GM21529 (cell line): ENCODE measurements at regions not wholly inside any gene's neighbourhood (a gene's known extent, or its start where the extent isn't known, plus 50 kb on each side); places are given as distances from the start of the nearest gene placed in this dataset.
"Not testable (repeated sequence)": the region's sequence is repeated elsewhere in the genome, so short reads cannot be mapped to it uniquely, and the experiment has no call there.

Experiments
- ATAC-seq: cut with Tn5 transposase; IDR thresholded peaks from one replicate; pipeline ENCODE4 v1.9.1; 2021; ENCODE audit not compliant: unreplicated experiment

DNA sequence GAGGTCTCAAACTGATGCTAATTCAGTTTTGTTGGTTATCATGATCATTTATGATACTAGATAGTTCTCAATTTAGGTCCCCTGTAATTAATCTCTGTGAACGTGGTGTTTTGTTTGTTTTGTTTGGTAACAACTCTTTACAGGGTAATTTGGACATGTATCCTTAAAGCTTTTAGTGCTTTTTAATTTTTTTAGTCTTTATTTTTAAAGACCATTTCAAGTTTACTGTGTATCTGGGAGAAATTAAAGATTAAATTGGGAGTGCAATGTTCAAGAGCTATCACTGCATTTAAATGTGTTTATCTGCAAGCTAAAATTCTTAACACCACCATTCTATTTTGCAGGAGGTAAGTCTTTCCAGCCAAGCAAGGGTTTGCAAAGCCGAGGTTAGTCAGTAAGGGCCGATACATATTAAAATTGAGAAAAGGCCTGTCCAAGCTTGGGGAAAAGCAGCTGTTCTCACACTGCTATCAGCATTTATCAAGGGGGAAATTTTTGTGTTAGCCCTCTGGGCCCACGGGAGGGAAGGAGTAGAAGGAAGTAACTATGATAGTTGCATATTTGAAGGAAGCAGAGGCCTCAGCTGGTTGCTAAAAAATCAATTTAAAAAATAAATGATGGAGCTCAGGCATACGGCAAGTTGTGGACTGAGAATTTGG, 59.3 kb upstream of the ZNF217 start:
- ATAC-seq, result no peak

DNA sequence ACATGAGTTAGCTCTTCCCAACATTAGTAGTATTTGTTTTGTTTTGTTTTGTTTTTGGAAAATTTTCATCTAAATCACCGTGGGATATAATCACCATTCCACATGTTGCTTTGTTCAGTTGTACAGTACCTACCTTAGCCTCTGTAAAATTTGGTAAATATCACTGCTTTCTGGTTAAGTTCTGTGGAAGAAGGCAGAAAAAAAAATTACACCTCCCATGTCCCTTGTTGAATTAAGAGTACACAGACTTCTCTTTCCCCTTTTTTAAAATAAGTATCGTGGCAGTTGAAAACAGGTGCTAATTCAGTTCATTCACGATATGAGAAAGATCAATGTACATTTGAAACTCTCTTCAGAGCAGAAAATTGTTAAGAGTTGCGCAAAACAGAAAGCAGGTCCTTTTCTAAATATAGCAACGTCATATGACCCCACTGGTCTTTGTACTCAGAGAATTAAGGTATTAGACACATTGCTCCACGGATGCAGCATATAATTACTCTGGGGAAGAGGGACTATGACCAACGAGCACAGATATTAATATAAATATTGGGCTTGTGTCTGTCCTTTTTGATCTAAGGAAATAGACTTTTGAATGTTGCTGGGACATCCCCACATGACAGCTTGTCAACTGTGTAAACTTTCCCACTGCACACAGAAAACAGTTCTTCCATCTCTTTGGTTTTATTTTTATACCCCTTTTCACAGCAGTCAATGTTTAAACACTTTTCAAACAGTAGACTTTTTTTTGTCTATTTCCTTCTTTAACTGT, 58.6 kb upstream of the ZNF217 start:
- peak; percentile 61 for ATAC-seq

DNA sequence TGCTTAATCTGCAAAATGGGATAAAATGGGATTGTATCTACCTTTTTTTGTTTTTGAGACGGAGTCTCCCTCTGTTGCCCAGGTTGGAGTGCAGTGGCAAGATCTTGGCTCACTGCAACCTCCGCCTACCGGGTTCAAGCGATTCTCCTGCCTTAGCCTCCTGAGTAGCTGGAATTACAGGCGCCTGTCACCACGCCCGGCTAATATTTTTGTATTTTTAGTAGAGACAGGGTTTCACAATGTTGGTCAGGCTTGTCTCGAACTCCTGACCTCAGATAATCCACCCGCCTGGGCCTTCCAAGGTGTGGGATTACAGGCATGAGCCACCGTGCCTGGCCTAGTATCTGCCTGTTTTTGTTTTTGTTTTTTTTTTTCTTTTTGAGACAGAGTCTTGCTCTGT, 55.9 kb upstream of the ZNF217 start:
- not testable (repeated sequence) for ATAC-seq

DNA sequence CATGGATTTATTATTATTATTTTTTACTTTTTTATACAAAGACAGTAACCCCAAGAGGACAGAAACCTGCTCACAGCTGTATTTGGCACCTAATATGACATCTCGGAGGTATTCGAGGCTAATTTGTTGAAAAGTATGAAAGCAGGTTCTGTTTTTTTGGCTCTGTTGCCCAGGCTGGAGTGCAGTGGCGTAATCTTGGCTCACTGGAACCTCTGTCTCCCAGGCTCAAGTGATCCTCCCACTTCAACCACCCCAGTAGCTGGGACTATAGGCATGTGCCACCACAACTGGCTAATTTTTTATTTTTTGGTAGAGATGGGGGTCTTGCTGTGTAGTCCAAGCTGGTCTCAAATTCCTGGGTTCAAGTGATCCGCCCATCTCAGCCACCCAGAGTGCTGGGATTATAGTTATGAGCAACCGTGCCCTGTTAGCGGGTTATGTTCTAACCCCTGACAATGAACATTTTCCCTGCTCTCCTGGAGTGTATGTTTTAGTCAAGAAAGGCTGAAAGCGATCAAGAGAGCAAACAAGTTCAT, 53.7 kb upstream of the ZNF217 start:
- ATAC-seq, result no peak

DNA sequence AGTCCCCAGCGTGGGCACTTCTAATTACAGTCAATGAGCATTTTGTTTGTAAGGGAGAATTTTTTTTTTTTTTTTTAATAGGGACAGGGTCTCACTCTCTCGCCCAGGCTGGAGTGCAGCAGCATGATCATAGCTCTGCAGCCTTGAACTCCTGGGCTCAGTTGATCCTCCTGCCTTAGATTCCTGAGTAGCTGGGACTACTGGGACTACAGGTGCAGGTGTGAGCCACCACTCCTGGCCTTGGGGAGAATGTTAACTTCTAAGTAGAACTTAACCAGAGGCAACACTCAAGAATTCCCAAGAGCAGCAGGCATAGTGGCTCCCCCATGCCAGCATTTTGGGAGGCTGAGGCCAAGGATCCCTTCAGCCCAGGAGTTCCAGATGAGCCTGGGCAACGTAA, 52.9 kb upstream of the ZNF217 start:
- no peak for ATAC-seq

DNA sequence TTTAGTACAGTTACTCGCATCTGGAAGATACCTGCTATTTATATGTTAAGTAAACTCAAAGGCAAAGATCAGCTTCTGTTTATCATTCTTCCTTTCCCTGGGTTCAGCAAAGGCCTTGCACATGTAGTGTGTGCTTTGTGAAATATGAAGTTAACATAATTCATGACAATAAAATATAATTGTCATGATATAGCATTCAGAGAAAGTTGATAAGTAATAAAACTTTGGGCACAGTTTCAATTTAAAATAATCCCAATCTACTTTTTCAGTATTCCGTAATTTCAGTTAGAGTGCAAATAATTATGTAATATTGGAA, 51.9 kb upstream of the ZNF217 start:
- no peak for ATAC-seq

DNA sequence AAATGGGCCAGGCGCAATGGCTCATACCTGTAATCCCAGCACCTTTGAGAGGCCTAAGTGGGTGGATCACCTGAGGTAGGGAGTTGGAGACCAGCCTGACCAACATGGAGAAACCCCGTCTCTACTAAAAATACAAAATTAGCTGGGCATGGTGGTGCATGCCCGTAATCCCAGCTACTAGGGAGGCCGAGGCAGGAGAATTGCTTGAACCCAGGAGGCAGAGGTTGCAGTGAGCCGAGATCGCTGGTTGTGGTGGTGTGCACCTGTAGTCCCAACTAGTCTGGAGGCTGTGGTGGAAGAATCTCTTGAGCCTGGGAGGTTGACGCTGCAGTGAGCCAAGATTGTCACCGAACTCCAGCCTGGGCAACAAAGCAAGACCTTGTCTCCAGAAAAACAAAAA, 50.5 kb upstream of the ZNF217 start:
- not testable (repeated sequence) for ATAC-seq
